Eye (tissue), 1 donor: ENCODE measurements at regions not wholly inside any gene's neighbourhood (a gene's known extent, or its start where the extent isn't known, plus 50 kb on each side); places are given as distances from the start of the nearest gene placed in this dataset.
"Not testable (repeated sequence)": the region's sequence is repeated elsewhere in the genome, so short reads cannot be mapped to it uniquely, and the experiment has no call there.

Experiments
- DNase-seq: peaks from one replicate; pipeline ENCODE4 v3.0.0-alpha.2; 2015

GRCh38 chr18:41113885-41114482, 841.0 kb upstream of the PIK3C3 start:
- no peak for DNase-seq

- no peak for DNase-seq
Observed at GRCh38 chr18:41099451-41099850, 855.6 kb upstream of the PIK3C3 start.

DNA sequence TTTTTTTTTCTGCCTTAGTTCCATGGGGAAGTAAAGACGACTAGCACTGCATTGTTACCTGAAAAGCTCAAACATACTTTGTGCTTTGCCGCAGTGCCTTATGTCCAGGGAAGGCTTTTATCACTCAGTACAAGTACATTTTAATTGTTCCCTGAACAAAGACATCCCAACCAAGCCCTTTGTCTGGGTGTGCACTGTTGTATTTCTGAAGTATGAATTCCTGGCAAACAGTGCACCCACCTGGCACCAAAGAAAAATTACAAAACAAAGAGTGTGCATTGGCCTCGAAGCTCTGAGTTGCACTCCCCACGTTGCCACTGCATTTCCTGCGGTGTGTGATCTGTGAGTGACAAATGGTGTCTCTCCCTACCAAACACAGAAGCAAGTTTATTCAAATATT, 858.5 kb upstream of the PIK3C3 start:
- peak; percentile 76 for DNase-seq

DNA sequence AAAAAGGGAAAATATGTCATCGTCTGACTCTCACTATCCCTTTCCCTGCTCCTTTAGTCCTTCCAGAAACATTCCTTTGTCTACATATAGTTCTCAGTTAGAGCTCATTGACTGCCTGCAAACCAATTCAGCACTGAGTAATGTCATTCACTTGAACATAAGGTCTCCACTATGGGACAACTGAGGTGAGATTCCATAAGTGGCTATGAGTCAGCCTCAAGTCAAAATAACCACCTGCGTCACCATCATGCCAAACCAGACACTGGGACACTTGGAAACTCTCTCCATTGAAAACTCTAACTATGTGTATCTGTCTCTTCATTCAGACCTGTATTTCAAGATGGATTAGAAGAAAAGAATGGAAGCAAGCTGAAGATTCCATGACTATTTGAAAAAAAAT, 878.0 kb upstream of the PIK3C3 start:
- DNase-seq, result no peak

DNA sequence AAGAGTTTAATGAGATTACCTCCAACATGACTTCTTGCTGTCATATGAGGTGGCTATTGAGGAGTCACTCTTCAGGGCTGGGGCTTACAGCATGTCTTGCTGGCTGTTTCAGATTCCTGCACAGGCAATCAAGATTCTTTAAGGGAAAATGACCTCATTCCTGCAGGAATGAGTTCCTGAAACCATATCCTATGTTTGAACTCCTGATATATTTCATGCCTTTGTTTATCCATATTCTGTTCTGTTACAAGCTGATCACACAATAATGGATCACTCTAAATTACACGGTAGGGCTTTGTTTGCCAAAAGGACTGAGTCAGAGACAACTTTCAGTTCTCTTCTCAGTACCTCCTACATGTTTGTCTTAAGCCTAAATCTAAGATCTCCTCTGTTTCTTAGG, 879.8 kb upstream of the PIK3C3 start:
- no peak for DNase-seq

- DNase-seq, result no peak
Observed at GRCh38 chr18:41073372-41073954, 881.6 kb upstream of the PIK3C3 start.

- DNase-seq, result no peak
Observed at GRCh38 chr18:41072946-41073345, 882.1 kb upstream of the PIK3C3 start.

GRCh38 chr18:41071826-41072225, 883.2 kb upstream of the PIK3C3 start:
- DNase-seq, result no peak

GRCh38 chr18:41069167-41069566, 885.9 kb upstream of the PIK3C3 start:
- DNase-seq, result no peak

DNA sequence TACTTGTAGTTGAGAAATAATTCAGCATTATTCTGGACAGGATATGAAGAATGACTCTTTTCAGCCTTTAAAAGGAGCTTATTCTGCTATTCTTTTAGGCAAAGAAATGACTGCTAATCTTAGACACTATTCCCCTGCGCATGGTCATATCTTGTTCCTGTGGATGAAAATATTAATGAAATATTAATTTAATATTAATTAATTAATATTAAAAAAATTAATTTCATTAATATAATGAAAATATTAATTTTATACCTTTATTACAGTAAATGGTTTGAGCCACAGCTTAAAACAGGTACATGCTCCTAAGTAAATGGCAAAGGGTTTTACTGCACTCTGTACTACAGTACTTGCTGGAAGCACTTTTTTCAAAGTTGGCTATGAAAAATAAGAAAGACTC, 890.1 kb upstream of the PIK3C3 start:
- DNase-seq, result no peak

DNA sequence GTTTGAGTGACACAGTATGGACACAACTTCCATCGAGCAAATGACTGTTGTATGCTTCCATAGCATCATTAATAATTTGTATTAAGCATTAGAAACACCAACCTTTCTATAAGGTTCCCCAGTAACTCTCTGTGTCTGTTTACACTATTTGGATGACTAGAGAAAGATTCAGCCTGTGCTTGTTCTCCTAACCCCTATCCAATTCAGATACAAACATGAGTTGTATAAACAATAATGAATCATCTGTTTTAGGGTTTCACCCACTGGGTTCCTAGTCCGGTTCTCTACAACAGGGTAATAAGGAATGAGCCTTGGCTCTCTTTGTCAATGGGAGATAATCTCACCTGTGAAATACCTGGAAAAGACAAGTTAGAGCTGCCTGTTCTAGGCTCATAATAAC, 894.1 kb upstream of the PIK3C3 start:
- DNase-seq, result no peak

GRCh38 chr18:41059126-41059415, 896.0 kb upstream of the PIK3C3 start:
- no peak for DNase-seq

GRCh38 chr18:41058351-41059125, 896.5 kb upstream of the PIK3C3 start:
- DNase-seq, result no peak

DNA sequence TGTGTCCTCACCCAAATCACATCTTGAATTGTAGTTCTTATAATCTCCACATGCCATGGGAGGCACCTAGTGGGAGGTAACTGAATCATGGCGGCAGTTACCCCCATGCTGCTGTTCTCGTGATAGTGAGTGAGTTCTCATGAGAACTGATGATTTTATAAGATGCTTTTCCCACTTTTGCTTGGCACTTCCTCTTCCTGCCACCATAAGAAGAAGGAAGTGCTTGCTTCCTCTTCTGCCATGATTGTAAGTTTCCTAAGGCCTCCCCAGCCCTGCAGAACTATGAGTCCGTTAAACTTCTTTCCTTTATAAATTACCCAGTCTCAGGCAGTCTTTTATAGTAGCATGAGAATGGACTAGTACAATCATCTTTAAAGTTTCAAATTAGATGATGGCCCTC, 902.4 kb upstream of the PIK3C3 start:
- no peak for DNase-seq

GRCh38 chr18:41046250-41046649, 908.8 kb upstream of the PIK3C3 start:
- not testable (repeated sequence) for DNase-seq

- no peak for DNase-seq
Observed at GRCh38 chr18:41043876-41044275, 911.2 kb upstream of the PIK3C3 start.

- no peak for DNase-seq
Observed at GRCh38 chr18:41042866-41043265, 912.2 kb upstream of the PIK3C3 start.

DNA sequence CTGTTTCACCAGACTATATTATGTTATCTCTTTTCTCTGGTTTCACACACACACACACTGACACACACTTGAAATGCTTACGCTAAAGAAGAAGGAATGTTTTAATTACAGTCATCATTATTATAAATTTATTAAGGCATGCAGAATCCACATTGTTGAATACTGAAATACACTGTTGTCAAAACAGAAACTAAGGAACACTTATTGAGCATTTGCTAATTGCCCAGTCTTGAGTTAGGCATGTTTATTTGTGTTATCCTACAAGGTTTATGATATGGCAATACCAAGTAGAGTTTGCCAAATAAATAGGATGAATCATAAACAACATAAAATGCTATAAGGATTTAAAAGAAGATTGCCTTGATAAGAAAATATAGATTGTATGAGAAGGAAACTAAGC, 917.0 kb upstream of the PIK3C3 start:
- DNase-seq, result no peak

- DNase-seq, result no peak
Observed at GRCh38 chr18:41036346-41036745, 918.7 kb upstream of the PIK3C3 start.

DNA sequence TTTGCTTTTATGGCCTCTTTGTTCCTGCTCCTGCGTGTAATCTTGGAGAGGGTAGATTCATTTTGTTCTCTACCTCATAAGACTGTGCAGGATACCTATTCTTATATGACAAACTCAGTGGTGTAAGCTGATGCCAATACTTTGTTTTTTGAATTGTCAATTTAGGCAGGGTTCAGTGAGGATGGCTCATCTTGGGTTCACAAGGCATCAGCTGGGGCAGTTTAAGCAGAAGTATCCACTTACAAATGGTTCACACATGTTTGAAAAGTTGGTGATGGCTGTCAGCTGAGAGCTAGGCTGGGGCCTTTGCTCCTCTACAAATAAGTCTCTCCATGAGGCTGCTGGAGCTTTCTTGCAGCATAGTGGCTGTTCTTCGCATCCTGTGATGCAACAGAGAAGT, 920.6 kb upstream of the PIK3C3 start:
- DNase-seq, result no peak

GRCh38 chr18:41025666-41026065, 929.4 kb upstream of the PIK3C3 start:
- DNase-seq, result no peak

GRCh38 chr18:41024792-41025191, 930.2 kb upstream of the PIK3C3 start:
- DNase-seq, result no peak

DNA sequence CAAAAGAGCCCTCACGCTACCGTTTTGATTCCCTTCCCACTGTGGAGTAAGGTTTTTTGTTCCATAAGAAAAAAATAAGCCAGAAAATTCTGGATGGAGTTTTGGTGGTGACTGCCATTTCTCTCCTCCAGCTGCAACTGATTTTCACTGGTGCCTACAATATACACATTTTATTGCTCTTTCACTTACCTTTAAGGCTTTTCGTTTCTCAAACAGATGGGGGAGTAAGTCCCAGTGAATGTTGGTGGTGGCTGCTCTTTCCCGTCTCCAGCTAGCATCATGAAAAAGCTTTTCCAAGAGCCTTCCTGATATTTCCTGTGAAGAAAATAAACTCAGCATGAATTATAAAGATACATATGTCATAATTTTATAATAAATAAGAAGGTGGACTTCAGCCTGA, 932.5 kb upstream of the PIK3C3 start:
- no peak for DNase-seq

- DNase-seq, result no peak
Observed at GRCh38 chr18:41021089-41021488, 933.9 kb upstream of the PIK3C3 start.

- no peak for DNase-seq
Observed at GRCh38 chr18:41012194-41012593, 942.8 kb upstream of the PIK3C3 start.
